ENCODE measurements at regions not wholly inside any gene's neighbourhood (a gene's known extent, or its start where the extent isn't known, plus 50 kb on each side); places are given as distances from the start of the nearest gene placed in this dataset.

DNA sequence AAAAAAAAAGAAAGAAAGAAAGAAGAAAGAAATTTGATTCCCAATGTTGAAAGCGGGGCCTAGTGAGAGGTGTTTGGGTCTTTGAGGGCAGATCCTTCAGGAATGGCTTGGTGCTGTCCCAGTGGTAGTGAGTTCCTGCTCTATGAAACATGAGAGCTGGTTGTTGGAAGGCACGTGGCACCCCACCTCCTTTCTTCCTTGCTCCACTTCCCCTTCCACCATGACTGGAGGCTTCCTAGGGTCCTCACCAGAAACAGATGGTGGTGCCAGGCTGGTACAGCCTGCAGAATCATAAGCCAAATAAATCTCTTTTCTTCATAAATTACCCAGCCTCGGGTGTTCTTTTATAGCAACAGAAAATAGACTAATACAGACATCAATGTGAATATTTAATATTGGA is 147.3 kb upstream of the KCNJ18 start:
- TF ChIP-seq, protein P1, sequence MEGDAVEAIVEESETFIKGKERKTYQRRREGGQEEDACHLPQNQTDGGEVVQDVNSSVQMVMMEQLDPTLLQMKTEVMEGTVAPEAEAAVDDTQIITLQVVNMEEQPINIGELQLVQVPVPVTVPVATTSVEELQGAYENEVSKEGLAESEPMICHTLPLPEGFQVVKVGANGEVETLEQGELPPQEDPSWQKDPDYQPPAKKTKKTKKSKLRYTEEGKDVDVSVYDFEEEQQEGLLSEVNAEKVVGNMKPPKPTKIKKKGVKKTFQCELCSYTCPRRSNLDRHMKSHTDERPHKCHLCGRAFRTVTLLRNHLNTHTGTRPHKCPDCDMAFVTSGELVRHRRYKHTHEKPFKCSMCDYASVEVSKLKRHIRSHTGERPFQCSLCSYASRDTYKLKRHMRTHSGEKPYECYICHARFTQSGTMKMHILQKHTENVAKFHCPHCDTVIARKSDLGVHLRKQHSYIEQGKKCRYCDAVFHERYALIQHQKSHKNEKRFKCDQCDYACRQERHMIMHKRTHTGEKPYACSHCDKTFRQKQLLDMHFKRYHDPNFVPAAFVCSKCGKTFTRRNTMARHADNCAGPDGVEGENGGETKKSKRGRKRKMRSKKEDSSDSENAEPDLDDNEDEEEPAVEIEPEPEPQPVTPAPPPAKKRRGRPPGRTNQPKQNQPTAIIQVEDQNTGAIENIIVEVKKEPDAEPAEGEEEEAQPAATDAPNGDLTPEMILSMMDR (conservative IDR thresholded peaks at IDR 0.05; ENCODE audit: low read depth, low read length): no peak
- TF ChIP-seq EZH2 (IDR thresholded peaks at IDR 0.05; ENCODE audit: borderline replicate concordance, low read depth, low read length, poor library complexity, severe bottlenecking): no peak
